ENCODE measurements at regions not wholly inside any gene's neighbourhood (a gene's known extent, or its start where the extent isn't known, plus 50 kb on each side); places are given as distances from the start of the nearest gene placed in this dataset.

DNA sequence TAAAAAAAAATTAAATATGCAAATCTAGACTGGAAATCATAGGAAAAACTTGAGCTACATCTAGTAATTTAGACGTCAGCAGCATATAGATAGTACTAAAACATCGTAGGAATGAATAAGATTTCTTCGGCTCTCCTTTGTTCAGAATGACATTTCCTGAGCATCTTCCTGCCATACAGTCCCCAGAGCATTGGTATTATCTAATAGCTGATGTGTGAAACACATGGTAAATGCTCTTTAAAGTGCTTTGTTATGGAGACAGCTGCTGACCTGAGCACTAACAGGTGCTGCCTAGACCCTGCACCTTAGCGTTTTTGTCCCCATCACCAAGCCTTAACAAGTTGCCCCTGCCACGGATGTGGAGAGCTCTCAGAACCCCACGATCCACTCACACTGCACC, 692.3 kb upstream of the PIK3C3 start:
- H3K9me3 Mint-ChIP-seq (ENCODE audit: insufficient read depth) = peaks cover 5% of the 10 kb centered on the region
- H3K4me3 Mint-ChIP-seq = no peak overlapping the region
- H3K27me3 Mint-ChIP-seq (ENCODE audit: low read depth) = no peaks in the 10 kb centered on the region
- H3K27ac Mint-ChIP-seq = no peak overlapping the region
- no peaks in the 10 kb centered on the region for H3K36me3 Mint-ChIP-seq (ENCODE audit: low read depth)
- POLR2A ChIA-PET = no interaction called here
- no peaks in the 10 kb centered on the region for H3K4me1 Mint-ChIP-seq (ENCODE audit: low read depth)
- DNase-seq (no peak), ATAC-seq (no peak)
- CTCF ChIA-PET = no interaction called here

DNA sequence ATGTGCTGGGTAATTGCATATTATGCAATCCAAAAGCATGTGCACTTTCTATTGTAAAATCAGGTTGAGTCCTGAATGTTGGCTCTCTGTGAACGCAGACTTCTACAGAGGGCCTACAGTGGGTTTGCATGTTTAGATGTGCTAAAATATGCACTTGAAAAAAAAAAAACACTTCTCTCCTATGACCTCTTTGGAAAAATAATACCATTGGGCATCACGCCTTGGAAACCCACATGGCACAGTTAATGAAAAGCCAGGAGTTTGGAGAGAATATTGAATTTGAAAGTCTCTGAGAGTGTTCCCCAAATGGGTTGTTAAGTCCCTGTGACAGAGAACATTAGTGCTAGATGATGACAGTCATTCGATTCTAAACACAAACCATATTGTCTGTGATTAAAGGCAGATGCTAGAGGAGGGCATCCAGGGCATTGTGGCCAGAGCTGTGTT, 710.4 kb upstream of the PIK3C3 start:
- DNase-seq (no peak), ATAC-seq (no peak)
- Mint-ChIP-seq H3K36me3 (ENCODE audit: low read depth) (no peaks in the 10 kb centered on the region), H3K27me3 (ENCODE audit: low read depth) (no peaks in the 10 kb centered on the region), H3K27ac (no peak overlapping the region), H3K4me1 (ENCODE audit: low read depth) (no peaks in the 10 kb centered on the region), H3K9me3 (ENCODE audit: insufficient read depth) (no peaks in the 10 kb centered on the region), H3K4me3 (no peak overlapping the region)
- ChIA-PET CTCF (no interaction called here), POLR2A (no interaction called here)

DNA sequence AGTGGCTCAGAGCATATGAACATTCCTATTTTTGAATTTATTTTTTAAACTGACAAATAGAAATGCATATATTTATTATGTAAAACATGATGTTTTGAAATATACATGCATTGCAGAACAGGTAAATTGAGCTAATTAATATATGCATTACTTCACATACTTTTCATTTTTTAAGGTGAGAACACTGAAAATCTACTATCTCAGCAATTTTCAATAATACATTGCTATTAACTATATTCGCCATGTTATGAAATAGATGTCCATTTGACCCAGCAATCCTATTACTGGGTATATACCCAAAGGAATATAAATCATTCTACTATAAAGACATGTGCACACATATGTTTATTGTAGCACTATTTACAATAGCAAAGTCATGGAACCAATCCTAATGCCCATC, 717.7 kb upstream of the PIK3C3 start:
- no peak for DNase-seq
- no peak for ATAC-seq
- ChIA-PET CTCF (no interaction called here), POLR2A (no interaction called here)
- Mint-ChIP-seq H3K27me3 (ENCODE audit: low read depth) (no peaks in the 10 kb centered on the region), H3K4me3 (no peak overlapping the region), H3K27ac (no peak overlapping the region), H3K4me1 (ENCODE audit: low read depth) (no peaks in the 10 kb centered on the region), H3K9me3 (ENCODE audit: insufficient read depth) (peaks cover 3% of the 10 kb centered on the region), H3K36me3 (ENCODE audit: low read depth) (no peaks in the 10 kb centered on the region)

DNA sequence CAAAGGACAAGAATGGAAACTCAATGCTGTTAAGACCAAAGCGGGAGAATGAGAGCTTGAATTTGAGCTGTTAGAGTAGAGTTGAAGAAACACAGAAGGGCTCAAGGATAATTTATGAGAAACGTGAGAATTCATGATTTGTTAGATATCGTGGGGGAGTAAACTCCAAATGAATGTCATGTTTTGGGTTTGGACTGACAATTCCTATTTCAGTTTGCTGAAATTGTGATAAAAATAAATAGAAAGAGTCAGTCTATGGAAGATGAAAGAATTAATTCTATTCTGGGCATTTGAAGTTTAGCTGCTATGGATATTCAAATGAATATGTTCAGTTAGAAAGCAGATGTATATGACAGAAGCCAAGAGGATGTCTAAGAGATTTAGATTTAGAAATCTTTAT, 723.4 kb upstream of the PIK3C3 start:
- Mint-ChIP-seq H3K27ac (no peak overlapping the region), H3K9me3 (ENCODE audit: insufficient read depth) (no peaks in the 10 kb centered on the region), H3K36me3 (ENCODE audit: low read depth) (no peaks in the 10 kb centered on the region), H3K4me3 (no peak overlapping the region), H3K27me3 (ENCODE audit: low read depth) (no peaks in the 10 kb centered on the region), H3K4me1 (ENCODE audit: low read depth) (no peaks in the 10 kb centered on the region)
- POLR2A ChIA-PET = no interaction called here
- no peak for DNase-seq
- no peak for ATAC-seq
- CTCF ChIA-PET = no interaction called here

DNA sequence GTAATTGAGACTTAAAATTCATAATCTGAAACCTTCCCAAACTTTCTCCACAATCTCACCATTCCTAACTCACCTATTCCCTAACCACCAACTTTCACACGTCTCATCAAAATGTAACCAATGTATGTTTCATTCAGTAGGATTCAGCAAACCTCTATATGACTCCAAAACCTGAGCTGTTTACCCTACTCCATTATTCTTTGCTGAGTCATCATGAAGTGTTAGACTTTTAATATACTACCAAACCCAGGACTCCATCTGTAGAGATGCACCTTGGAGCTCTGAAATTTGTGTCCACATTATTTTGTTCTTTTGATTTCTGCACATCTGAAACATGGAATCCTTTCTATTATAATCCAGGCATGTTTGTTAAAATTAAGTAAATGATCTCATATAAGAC, 727.0 kb upstream of the PIK3C3 start:
- Mint-ChIP-seq H3K4me1 (ENCODE audit: low read depth) (no peaks in the 10 kb centered on the region), H3K27ac (no peak overlapping the region), H3K4me3 (no peak overlapping the region), H3K36me3 (ENCODE audit: low read depth) (no peaks in the 10 kb centered on the region), H3K9me3 (ENCODE audit: insufficient read depth) (peaks cover 4% of the 10 kb centered on the region), H3K27me3 (ENCODE audit: low read depth) (no peaks in the 10 kb centered on the region)
- ChIA-PET POLR2A (no interaction called here), CTCF (no interaction called here)
- DNase-seq = no peak
- ATAC-seq = no peak

DNA sequence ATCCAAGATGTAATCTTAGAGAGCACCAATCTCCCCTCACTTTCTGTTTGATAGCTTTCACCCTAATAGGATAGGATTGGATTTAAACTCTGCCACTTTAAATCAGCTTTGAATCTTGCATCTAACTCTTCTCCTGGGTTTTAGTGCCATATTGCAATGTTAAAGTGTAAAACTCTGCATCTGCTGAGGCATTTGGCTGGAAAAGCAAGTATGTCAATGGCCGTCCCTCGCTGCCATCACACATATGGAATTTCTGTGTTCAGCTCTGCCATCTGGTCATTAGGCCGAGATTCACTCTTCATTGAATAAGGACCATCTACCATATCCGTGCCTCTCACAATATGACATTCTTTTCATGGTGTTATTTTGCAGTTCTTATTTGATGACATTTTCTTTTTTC, 728.1 kb upstream of the PIK3C3 start:
- Mint-ChIP-seq H3K9me3 (ENCODE audit: insufficient read depth) (peaks cover 10% of the 10 kb centered on the region), H3K4me3 (no peak overlapping the region), H3K4me1 (ENCODE audit: low read depth) (no peaks in the 10 kb centered on the region), H3K36me3 (ENCODE audit: low read depth) (no peaks in the 10 kb centered on the region), H3K27me3 (ENCODE audit: low read depth) (no peaks in the 10 kb centered on the region), H3K27ac (no peak overlapping the region)
- CTCF ChIA-PET = no interaction called here
- POLR2A ChIA-PET = no interaction called here
- DNase-seq (no peak), ATAC-seq (no peak)

DNA sequence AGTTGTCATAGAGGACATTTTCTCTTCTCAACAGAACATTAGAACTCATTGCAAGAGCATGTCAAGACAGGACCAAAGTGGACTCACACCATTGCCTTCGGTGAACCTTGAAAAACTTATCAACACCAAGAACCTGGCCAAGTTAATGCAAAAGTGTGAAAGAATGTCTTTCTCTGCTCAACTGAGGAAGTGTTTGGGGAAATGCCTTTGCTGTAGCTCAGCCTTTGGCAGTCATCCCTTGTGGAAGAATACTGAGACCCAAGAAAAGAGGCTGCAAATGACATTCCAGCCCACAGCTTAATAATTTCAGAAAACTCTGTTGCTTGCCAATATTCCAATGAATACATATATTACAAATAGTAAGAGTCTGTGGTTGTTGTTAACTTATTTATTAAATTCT, 728.8 kb upstream of the PIK3C3 start:
- Mint-ChIP-seq H3K27me3 (ENCODE audit: low read depth) (no peaks in the 10 kb centered on the region), H3K4me1 (ENCODE audit: low read depth) (no peaks in the 10 kb centered on the region), H3K9me3 (ENCODE audit: insufficient read depth) (peaks cover 10% of the 10 kb centered on the region), H3K4me3 (no peak overlapping the region), H3K36me3 (ENCODE audit: low read depth) (no peaks in the 10 kb centered on the region), H3K27ac (no peak overlapping the region)
- ATAC-seq = no peak
- POLR2A ChIA-PET = no interaction called here
- no peak for DNase-seq
- CTCF ChIA-PET = no interaction called here

DNA sequence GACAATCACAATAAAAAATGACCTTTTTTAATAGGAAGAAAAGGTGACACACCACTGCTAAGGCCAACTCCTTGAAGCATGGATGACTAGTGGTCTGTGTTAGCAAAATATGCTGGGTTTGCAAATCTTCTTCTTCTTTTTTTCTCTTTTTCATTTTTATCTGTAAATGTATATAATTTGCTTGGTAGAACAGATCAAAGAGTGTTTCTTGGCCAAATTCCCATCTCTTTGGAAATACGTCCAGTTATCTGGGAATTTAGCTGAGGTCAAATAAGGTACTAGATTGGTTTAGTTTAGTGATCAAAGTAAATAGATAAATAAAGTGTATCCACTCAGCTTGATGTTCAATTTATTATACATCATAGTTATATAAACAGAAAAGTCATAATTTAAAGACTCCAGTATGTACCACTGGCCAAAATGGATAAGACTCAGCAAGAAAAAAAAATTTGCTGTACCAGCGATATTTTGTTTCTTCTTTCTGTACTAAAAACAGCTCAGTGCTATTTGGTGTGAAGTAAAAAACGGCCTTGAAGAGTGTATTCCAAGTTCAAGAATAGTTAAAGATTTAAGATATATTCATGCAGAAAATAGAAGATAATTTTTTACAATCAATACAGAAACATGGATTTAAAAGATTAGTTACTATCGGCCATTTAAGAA, 738.6 kb upstream of the PIK3C3 start:
- H3K27me3 Mint-ChIP-seq (ENCODE audit: low read depth) = no peaks in the 10 kb centered on the region
- no peaks in the 10 kb centered on the region for H3K36me3 Mint-ChIP-seq (ENCODE audit: low read depth)
- ChIA-PET POLR2A (no interaction called here), CTCF (no interaction called here)
- no peak overlapping the region for H3K4me3 Mint-ChIP-seq
- DNase-seq = no peak
- H3K9me3 Mint-ChIP-seq (ENCODE audit: insufficient read depth) = peaks cover 3% of the 10 kb centered on the region
- H3K27ac Mint-ChIP-seq = no peak overlapping the region
- ATAC-seq = no peak
- no peaks in the 10 kb centered on the region for H3K4me1 Mint-ChIP-seq (ENCODE audit: low read depth)

DNA sequence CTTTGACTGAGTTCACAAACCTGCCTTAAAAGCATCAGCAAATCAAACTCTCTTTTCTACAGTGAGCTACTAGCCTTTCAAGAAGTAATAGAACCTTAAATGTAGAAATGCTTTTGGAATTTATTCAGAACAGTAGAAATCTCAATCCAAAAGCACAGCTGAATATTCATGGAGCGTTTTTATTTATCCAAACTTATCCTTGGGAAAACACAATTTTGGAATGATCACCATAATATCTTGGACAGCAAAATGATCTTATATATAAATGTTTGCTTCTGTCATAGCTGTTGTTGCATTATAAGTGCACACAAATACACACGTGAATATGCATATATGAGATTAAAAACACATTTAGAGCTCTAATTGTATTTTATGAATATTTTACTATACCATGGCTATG, 747.3 kb upstream of the PIK3C3 start:
- ChIA-PET POLR2A (no interaction called here), CTCF (no interaction called here)
- DNase-seq (no peak), ATAC-seq (no peak)
- Mint-ChIP-seq H3K27me3 (ENCODE audit: low read depth) (no peaks in the 10 kb centered on the region), H3K4me3 (no peak overlapping the region), H3K9me3 (ENCODE audit: insufficient read depth) (peaks cover 8% of the 10 kb centered on the region), H3K27ac (no peak overlapping the region), H3K4me1 (ENCODE audit: low read depth) (no peaks in the 10 kb centered on the region), H3K36me3 (ENCODE audit: low read depth) (no peaks in the 10 kb centered on the region)

DNA sequence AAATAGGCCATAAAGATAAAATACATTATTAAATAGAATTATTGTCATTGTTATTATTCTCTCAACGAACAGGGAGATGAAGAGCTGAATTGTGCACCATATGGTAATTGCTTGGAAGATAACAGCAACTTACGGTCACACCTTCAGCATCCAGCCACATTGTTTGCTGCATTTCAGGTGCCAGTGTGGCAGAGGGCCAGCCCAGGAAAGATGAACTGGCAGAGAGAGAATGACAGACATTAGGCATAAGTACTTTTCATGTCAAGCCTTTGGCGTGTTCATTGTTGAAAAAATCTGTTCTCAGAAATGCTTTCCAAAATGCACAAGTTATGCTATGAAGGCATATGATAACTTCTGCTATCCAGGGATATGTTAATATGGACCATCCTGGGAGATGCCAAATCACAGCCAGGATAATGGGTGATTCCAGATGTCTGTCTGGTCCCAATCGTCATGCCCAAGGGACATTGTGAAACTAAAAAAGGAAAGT, 748.6 kb upstream of the PIK3C3 start:
- Mint-ChIP-seq H3K27me3 (ENCODE audit: low read depth) (no peaks in the 10 kb centered on the region), H3K36me3 (ENCODE audit: low read depth) (no peaks in the 10 kb centered on the region), H3K4me1 (ENCODE audit: low read depth) (no peaks in the 10 kb centered on the region), H3K9me3 (ENCODE audit: insufficient read depth) (peaks cover 8% of the 10 kb centered on the region), H3K4me3 (no peak overlapping the region), H3K27ac (no peak overlapping the region)
- POLR2A ChIA-PET = no interaction called here
- no peak for DNase-seq
- CTCF ChIA-PET = no interaction called here
- ATAC-seq = no peak

DNA sequence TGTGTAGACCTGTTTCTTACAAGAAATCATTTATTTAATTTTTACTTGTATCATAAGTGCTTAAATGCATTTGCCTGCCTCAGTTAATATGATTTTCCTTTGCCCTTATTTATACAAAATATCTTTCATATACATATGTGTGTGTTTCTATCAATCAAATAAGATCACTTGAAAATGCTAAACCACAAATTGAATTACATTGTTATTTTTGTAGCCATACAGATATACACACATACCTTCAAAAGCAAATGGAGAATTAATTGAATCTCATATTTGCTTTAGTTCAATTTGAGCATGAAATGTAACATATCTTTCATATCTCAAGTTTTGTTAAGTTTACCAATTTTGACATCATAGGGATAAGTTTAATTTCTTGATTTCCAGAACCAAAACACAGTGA, 755.8 kb upstream of the PIK3C3 start:
- no peak overlapping the region for H3K4me3 Mint-ChIP-seq
- ATAC-seq (no peak), DNase-seq (no peak)
- H3K4me1 Mint-ChIP-seq (ENCODE audit: low read depth) = no peaks in the 10 kb centered on the region
- no peaks in the 10 kb centered on the region for H3K27me3 Mint-ChIP-seq (ENCODE audit: low read depth)
- ChIA-PET CTCF (no interaction called here), POLR2A (no interaction called here)
- H3K27ac Mint-ChIP-seq = no peak overlapping the region
- H3K9me3 Mint-ChIP-seq (ENCODE audit: insufficient read depth) = peaks cover 12% of the 10 kb centered on the region
- H3K36me3 Mint-ChIP-seq (ENCODE audit: low read depth) = no peaks in the 10 kb centered on the region

DNA sequence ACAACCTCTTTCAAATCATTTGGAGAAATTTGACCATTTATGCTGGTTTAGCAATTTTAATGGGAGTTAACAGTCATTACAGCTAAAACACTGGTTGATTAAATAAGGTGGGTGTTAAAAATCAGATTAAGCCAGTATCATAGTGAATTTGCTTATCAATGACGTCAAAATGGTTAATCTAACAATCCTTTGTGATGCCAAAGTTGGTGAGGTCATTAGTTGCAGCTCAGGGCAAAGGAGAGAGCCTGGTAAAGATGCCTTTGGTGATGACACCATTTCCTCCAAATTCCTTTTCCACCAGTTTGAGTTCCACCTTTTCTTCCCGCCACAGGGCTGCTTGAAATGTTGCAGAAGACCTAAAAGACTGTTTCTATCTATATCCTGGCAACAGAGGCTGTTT, 757.1 kb upstream of the PIK3C3 start:
- H3K27ac Mint-ChIP-seq = no peak overlapping the region
- peaks cover 14% of the 10 kb centered on the region for H3K9me3 Mint-ChIP-seq (ENCODE audit: insufficient read depth)
- ChIA-PET CTCF (no interaction called here), POLR2A (no interaction called here)
- no peaks in the 10 kb centered on the region for H3K4me1 Mint-ChIP-seq (ENCODE audit: low read depth)
- no peaks in the 10 kb centered on the region for H3K27me3 Mint-ChIP-seq (ENCODE audit: low read depth)
- DNase-seq (no peak), ATAC-seq (no peak)
- H3K36me3 Mint-ChIP-seq (ENCODE audit: low read depth) = no peaks in the 10 kb centered on the region
- H3K4me3 Mint-ChIP-seq = no peak overlapping the region

DNA sequence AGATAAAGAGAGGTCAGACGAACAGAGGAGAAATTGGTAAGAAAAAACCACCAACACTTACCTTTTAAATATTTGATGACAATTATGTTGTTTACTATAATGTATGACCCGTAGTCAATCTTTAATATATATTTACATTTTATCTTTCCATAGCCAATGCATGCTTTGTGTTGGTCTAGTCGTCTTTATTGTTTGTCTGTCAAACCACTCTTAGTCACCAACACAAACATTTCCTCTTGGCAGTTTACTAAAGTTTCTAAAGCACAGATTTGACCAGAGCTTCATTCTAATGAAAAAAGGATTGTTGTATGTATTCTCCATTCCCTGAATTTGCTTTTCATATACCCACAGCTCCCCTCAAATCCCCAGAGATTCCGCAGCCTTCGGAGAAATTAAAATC, 784.7 kb upstream of the PIK3C3 start:
- Mint-ChIP-seq H3K9me3 (ENCODE audit: insufficient read depth) (no peaks in the 10 kb centered on the region), H3K4me1 (ENCODE audit: low read depth) (no peaks in the 10 kb centered on the region), H3K36me3 (ENCODE audit: low read depth) (no peaks in the 10 kb centered on the region), H3K27me3 (ENCODE audit: low read depth) (no peaks in the 10 kb centered on the region), H3K4me3 (no peak overlapping the region), H3K27ac (no peak overlapping the region)
- ChIA-PET POLR2A (no interaction called here), CTCF (no interaction called here)
- no peak for DNase-seq
- no peak for ATAC-seq
